GM12891 (cell line): ENCODE measurements at regions not wholly inside any gene's neighbourhood (a gene's known extent, or its start where the extent isn't known, plus 50 kb on each side); places are given as distances from the start of the nearest gene placed in this dataset.
"Not testable (repeated sequence)": the region's sequence is repeated elsewhere in the genome, so short reads cannot be mapped to it uniquely, and the experiment has no call there.

Experiments
- DNase-seq: peaks from one replicate; pipeline ENCODE4 v3.0.0; 2011; ENCODE audit warnings: low spot score; ENCODE audit not compliant: insufficient read length
- FAIRE-seq: peaks from 2 replicates; lab custom pipeline; 2011; peaks lifted over from hg19 to GRCh38; lab: Jason Lieb, UNC
- PAX5 ChIP-seq: IDR thresholded peaks from 2 replicates; pipeline ENCODE4 v1.6.1; 2011; ENCODE audit warnings: low read length, moderate library complexity, mild to moderate bottlenecking; ENCODE audit not compliant: insufficient read depth, severe bottlenecking
- POLR2A ChIP-seq: IDR thresholded peaks from 2 replicates; pipeline ENCODE4 v1.6.1; 2011; ENCODE audit warnings: low read depth, low read length, control low read depth
- POLR2AphosphoS5 ChIP-seq: IDR thresholded peaks from 2 replicates; pipeline ENCODE4 v1.6.1; 2011; ENCODE audit warnings: low read depth, low read length, control low read depth
- POU2F2 ChIP-seq: IDR thresholded peaks from 2 replicates; pipeline ENCODE4 v1.6.1; 2011; ENCODE audit warnings: low read depth, mild to moderate bottlenecking, control low read depth, low read length, moderate library complexity
- SPI1 ChIP-seq: IDR thresholded peaks from 2 replicates; pipeline ENCODE4 v1.6.1; 2011; ENCODE audit warnings: low read depth, low read length, control low read depth
- TAF1 ChIP-seq: IDR thresholded peaks from 2 replicates; pipeline ENCODE4 v1.6.1; 2011; ENCODE audit warnings: low read depth, low read length, control low read depth

GRCh38 chr5:25119650-25120049 lies 474.9 kb upstream of the CDH10 start:
- FAIRE-seq (no peak), DNase-seq (peak; percentile 6)
- TF ChIP-seq TAF1 = no peak
- no peak for TF ChIP-seq POU2F2
- TF ChIP-seq POLR2AphosphoS5 = no peak
- TF ChIP-seq POLR2A = no peak
- TF ChIP-seq SPI1 = no peak
- TF ChIP-seq PAX5 = no peak

- TF ChIP-seq POU2F2 = no peak
- TF ChIP-seq POLR2A = no peak
- TF ChIP-seq POLR2AphosphoS5 = no peak
- no peak for TF ChIP-seq PAX5
- no peak for TF ChIP-seq SPI1
- no peak for TF ChIP-seq TAF1
- DNase-seq (no peak), FAIRE-seq (no peak)
Measured at GRCh38 chr5:25107853-25108252, 463.1 kb upstream of the CDH10 start.

GRCh38 chr5:25099538-25099937 lies 454.8 kb upstream of the CDH10 start:
- no peak for TF ChIP-seq PAX5
- no peak for TF ChIP-seq SPI1
- no peak for TF ChIP-seq TAF1
- no peak for TF ChIP-seq POLR2A
- no peak for TF ChIP-seq POLR2AphosphoS5
- TF ChIP-seq POU2F2 = no peak
- no peak for FAIRE-seq
- no peak for DNase-seq

- FAIRE-seq (no peak), DNase-seq (no peak)
- TF ChIP-seq POLR2AphosphoS5 = no peak
- TF ChIP-seq TAF1 = no peak
- no peak for TF ChIP-seq POLR2A
- no peak for TF ChIP-seq SPI1
- TF ChIP-seq POU2F2 = no peak
- no peak for TF ChIP-seq PAX5
Measured at GRCh38 chr5:25095261-25095660, 450.5 kb upstream of the CDH10 start.

- DNase-seq = no peak
- TF ChIP-seq SPI1 (no peak), POU2F2 (no peak), POLR2A (no peak), PAX5 (no peak), TAF1 (no peak), POLR2AphosphoS5 (no peak)
- FAIRE-seq = no peak
Measured at GRCh38 chr5:25094219-25094618, 449.4 kb upstream of the CDH10 start.

GRCh38 chr5:25091921-25092320 lies 447.1 kb upstream of the CDH10 start:
- TF ChIP-seq POLR2A (no peak), PAX5 (no peak), SPI1 (no peak), POLR2AphosphoS5 (no peak), POU2F2 (no peak), TAF1 (no peak)
- DNase-seq (no peak), FAIRE-seq (no peak)

- TF ChIP-seq POLR2AphosphoS5 = no peak
- no peak for TF ChIP-seq POU2F2
- no peak for TF ChIP-seq PAX5
- no peak for TF ChIP-seq POLR2A
- TF ChIP-seq TAF1 = no peak
- no peak for TF ChIP-seq SPI1
- DNase-seq (no peak), FAIRE-seq (no peak)
Measured at GRCh38 chr5:25090854-25091253, 446.1 kb upstream of the CDH10 start.

- DNase-seq (no peak), FAIRE-seq (no peak)
- TF ChIP-seq POU2F2 (no peak), POLR2A (no peak), SPI1 (no peak)
Measured at GRCh38 chr5:25090275-25090674, 445.5 kb upstream of the CDH10 start.

- FAIRE-seq, DNase-seq: not testable (repeated sequence)
Measured at GRCh38 chr5:25088689-25089088, 443.9 kb upstream of the CDH10 start.

- DNase-seq, FAIRE-seq: not testable (repeated sequence)
Measured at GRCh38 chr5:25083261-25083660, 438.5 kb upstream of the CDH10 start.

- TF ChIP-seq POU2F2 (no peak), TAF1 (no peak), SPI1 (no peak), POLR2A (no peak)
Measured at GRCh38 chr5:25066239-25066638, 421.5 kb upstream of the CDH10 start.

GRCh38 chr5:25064306-25064705 lies 419.5 kb upstream of the CDH10 start:
- DNase-seq = no peak
- no peak for FAIRE-seq
- TF ChIP-seq PAX5 = no peak
- no peak for TF ChIP-seq POLR2A
- TF ChIP-seq TAF1 = no peak
- TF ChIP-seq POLR2AphosphoS5 = no peak
- TF ChIP-seq POU2F2 = no peak
- no peak for TF ChIP-seq SPI1

More at GRCh38 chr5:25066239-25066638, 421.5 kb upstream of the CDH10 start:
- FAIRE-seq (no peak), DNase-seq (no peak)
